HepG2 (cell line): ENCODE measurements at regions not wholly inside any gene's neighbourhood (a gene's known extent, or its start where the extent isn't known, plus 50 kb on each side); places are given as distances from the start of the nearest gene placed in this dataset.

Experiments used
- ATAC-seq: fragments of 200-7000 bp; cut with Tn5 transposase; 3 replicates; pipeline ENCODE4 v1.9.1; 2020; ENCODE audit warnings: mild to moderate bottlenecking, moderate library complexity
- BruUV-seq: library from RNA; stranded (reverse); fragments of 400-500 nt; replicated peaks from 2 replicates; lab custom pipeline; 2021; lab: Mats Ljungman, UMichigan
- CTCF ChIA-PET: fragments of 300-600 bp; formaldehyde crosslinking; extraction: SDS; loops from one replicate; lab custom pipeline; 2021; ENCODE audit warnings: low total read pairs, inconsistent platforms, low intra/inter-chr PET ratio; lab: Yijun Ruan, JAX
- POLR2A ChIA-PET: fragments of 350-600 bp; sonication (Branson Sonifier 250); formaldehyde crosslinking; loops from one replicate; lab custom pipeline; 2020; ENCODE audit warnings: antibody characterized with exemption, inconsistent platforms; lab: Yijun Ruan, JAX
- DNase-seq: peaks from one replicate; pipeline ENCODE4 v3.0.0-alpha.2; 2015; ENCODE audit warnings: low spot score
- FAIRE-seq: peaks from 3 replicates; lab custom pipeline; 2011; peaks lifted over from hg19 to GRCh38; lab: Jason Lieb, UNC
- H2AFZ ChIP-seq: one replicate; pipeline ENCODE4 v1.6.1; 2011; ENCODE audit warnings: low read length, inconsistent platforms
- H3K27ac ChIP-seq: fragments of 300-600 bp; 3 replicates; pipeline ENCODE4 v1.8.0; 2011; ENCODE audit warnings: mixed run types, mild to moderate bottlenecking, mixed read lengths, low read length, inconsistent platforms; ENCODE audit not compliant: insufficient read depth; ENCODE audit errors: extremely low read length
- H3K27me3 ChIP-seq, 2 experiments: fragments of 200-600 bp in 1 of 2; 2 replicates in 1 of 2; 3 replicates in 1 of 2; pipeline versions ENCODE4 v1.6.0 to v1.8.0; 2011; ENCODE audit warnings: low read length in 2 of 2, mild to moderate bottlenecking in 2 of 2, moderate library complexity in 2 of 2, inconsistent platforms in 1 of 2; ENCODE audit not compliant: insufficient read depth in 2 of 2, control insufficient read depth in 1 of 2
- H3K36me3 ChIP-seq, 2 experiments: fragments of 200-600 bp in 1 of 2; replicated peaks in 1 of 2; 2 replicates in 1 of 2; 3 replicates in 1 of 2; pipeline versions ENCODE4 v1.5.1 to v1.8.0; 2011; ENCODE audit warnings: low read length in 2 of 2, inconsistent platforms in 1 of 2; ENCODE audit not compliant: insufficient read depth in 2 of 2, control insufficient read depth in 1 of 2
- H3K4me1 ChIP-seq: 2 replicates; pipeline ENCODE4 v1.5.1; 2012; ENCODE audit warnings: low read length, inconsistent platforms; ENCODE audit not compliant: insufficient read depth
- H3K4me2 ChIP-seq: 2 replicates; pipeline ENCODE4 v1.6.0; 2011; ENCODE audit warnings: low read depth, low read length, inconsistent platforms
- H3K4me3 ChIP-seq, 3 experiments: fragments of 200-600 bp in 1 of 3; sonication (generic), shearing (Covaris generic) in 1 of 3; replicated peaks in 1 of 3; 2 replicates each; pipeline ENCODE4 v1.5.1; 2011 to 2016; ENCODE audit warnings: low read length in 3 of 3, inconsistent platforms in 2 of 3, low read depth in 2 of 3, mild to moderate bottlenecking in 2 of 3, control low read depth in 1 of 3, mixed read lengths in 1 of 3; ENCODE audit not compliant: insufficient read depth in 1 of 3
- H3K79me2 ChIP-seq: one replicate; pipeline ENCODE4 v1.6.1; 2011; ENCODE audit warnings: low read length, inconsistent platforms; ENCODE audit not compliant: insufficient read depth
- H3K9ac ChIP-seq: 2 replicates; pipeline ENCODE4 v1.6.0; 2011; ENCODE audit warnings: mild to moderate bottlenecking, low read depth, low read length, inconsistent platforms; ENCODE audit not compliant: insufficient read depth
- H3K9me3 ChIP-seq: 2 replicates; pipeline ENCODE4 v1.5.1; 2012; ENCODE audit warnings: mild to moderate bottlenecking, low read length
- H4K20me1 ChIP-seq: 2 replicates; pipeline ENCODE4 v1.6.0; 2011; ENCODE audit warnings: inconsistent platforms, mild to moderate bottlenecking, low read length, moderate library complexity; ENCODE audit not compliant: insufficient read depth
- AGO1 ChIP-seq: fragments of 200-400 bp; formaldehyde crosslinking; IDR thresholded peaks from 2 replicates; pipeline ENCODE4 v1.6.1; 2017; ENCODE audit warnings: mild to moderate bottlenecking, low read depth, low read length, moderate library complexity; ENCODE audit not compliant: poor library complexity, severe bottlenecking
- FUBP1 ChIP-seq: sonication (generic); formaldehyde crosslinking; IDR thresholded peaks from 2 replicates; pipeline ENCODE4 v1.5.1; 2020; ENCODE audit warnings: missing genetic modification reagents, mild to moderate bottlenecking, borderline replicate concordance
- MTERF4 ChIP-seq: sonication (generic); formaldehyde crosslinking; IDR thresholded peaks from 2 replicates; pipeline ENCODE4 v1.8.0; 2023; ENCODE audit warnings: mild to moderate bottlenecking, missing genetic modification reagents
- MXD1 ChIP-seq: sonication (generic); formaldehyde crosslinking; IDR thresholded peaks from 2 replicates; pipeline ENCODE4 v1.4.0; 2020; ENCODE audit warnings: mild to moderate bottlenecking, missing genetic modification reagents
- NFKB2 ChIP-seq: sonication (generic); formaldehyde crosslinking; IDR thresholded peaks from 2 replicates; pipeline ENCODE4 v1.4.0; 2020; ENCODE audit warnings: missing genetic modification reagents, borderline replicate concordance
- ZBTB25 ChIP-seq: IDR thresholded peaks from 2 replicates; pipeline ENCODE4 v1.6.1; 2018; ENCODE audit warnings: missing genetic modification reagents
- ZBTB40 ChIP-seq, 2 experiments: fragments of 450-650 bp in 1 of 2; sonication (generic) in 1 of 2; formaldehyde crosslinking in 1 of 2; IDR thresholded peaks; 2 replicates each; pipeline versions ENCODE4 v1.6.1 to v1.8.0; 2016 to 2022; ENCODE audit warnings: antibody characterized with exemption in 1 of 2, mild to moderate bottlenecking in 1 of 2, missing genetic modification reagents in 1 of 2
- ZNF580 ChIP-seq: IDR thresholded peaks from 2 replicates; pipeline ENCODE4 v1.6.1; 2016; ENCODE audit warnings: low read depth, borderline replicate concordance
- WGBS: methylation state at CpG from one replicate; pipeline ENCODE4 v1.1.6; 2017; ENCODE audit warnings: low lambda C conversion rate; 5-methylcytosine and 5-hydroxymethylcytosine counted together
- in situ Hi-C: cut with HindIII; loops from 2 replicates; pipeline ENCODE4 v1.10.0; 2017; ENCODE audit warnings: low pct_unique_long_range_greater_than_20kb; ENCODE audit not compliant: extremely low pct_ligation_motif_present
- intact Hi-C: fragments of 100-400 bp; cut with micrococcal nuclease; formaldehyde crosslinking; loops from one replicate; pipeline ENCODE4 v1.10.0; 2022; ENCODE audit not compliant: unreplicated experiment

GRCh38 chr14:47899685-47900084 is 224.3 kb upstream of the MDGA2 start (continued):
- TF ChIP-seq ZBTB25 (CRISPR knock-in tag) (no peak), MTERF4 (CRISPR knock-in tag) (no peak)

GRCh38 chr14:47874350-47874749 is 198.9 kb upstream of the MDGA2 start:
- FAIRE-seq, result no peak
- POLR2A ChIA-PET, result no interaction called here
- no peak overlapping the region for H3K27ac ChIP-seq
- intact Hi-C loops, result no loop called here
- WGBS, result 10% methylated on average over 2 of the region's 7 CpGs
- H3K9me3 ChIP-seq, result peaks cover 19% of the 10 kb centered on the region
- H3K79me2 ChIP-seq, result no peaks in the 10 kb centered on the region
- BruUV-seq, result no TSS peak
- no peak overlapping the region for H3K4me3 ChIP-seq
- CTCF ChIA-PET, result no interaction called here
- H3K4me1 ChIP-seq, result no peaks in the 10 kb centered on the region
- H3K9ac ChIP-seq, result no peak overlapping the region
- in situ Hi-C loops, result no loop called here
- H3K4me2 ChIP-seq, result no peak overlapping the region
- no peak for ATAC-seq
- H4K20me1 ChIP-seq, result no peaks in the 10 kb centered on the region
- DNase-seq, result no peak
- H3K27me3 ChIP-seq, result no peaks in the 10 kb centered on the region; a peak in 1 of 5 replicates
- no peak overlapping the region for H2AFZ ChIP-seq
- no peaks in the 10 kb centered on the region for H3K36me3 ChIP-seq
- TF ChIP-seq AGO1, result no peak
- TF ChIP-seq ZNF580 (CRISPR knock-in tag), result no peak
- TF ChIP-seq NFKB2, result no peak
- no peak for TF ChIP-seq FUBP1 (CRISPR knock-in tag)
- no peak for TF ChIP-seq MXD1
- TF ChIP-seq ZBTB40 (IDR thresholded peaks at IDR 0.05), result no peak
- TF ChIP-seq ZBTB40 (CRISPR knock-in tag; IDR thresholded peaks at IDR 0.05), result no peak
